PC-9 (cell line): ENCODE measurements at regions not wholly inside any gene's neighbourhood (a gene's known extent, or its start where the extent isn't known, plus 50 kb on each side); places are given as distances from the start of the nearest gene placed in this dataset.

Experiments used
- BruUV-seq: library from RNA; stranded (reverse); fragments of 400-500 nt; replicated peaks from 2 replicates; lab custom pipeline; 2021; lab: Mats Ljungman, UMichigan
- CTCF ChIA-PET: fragments of 300-600 bp; sonication (Branson Sonifier 250); formaldehyde crosslinking; loops from one replicate; lab custom pipeline; 2022; ENCODE audit warnings: antibody characterized with exemption; lab: Charles Lee
- POLR2A ChIA-PET: fragments of 300-600 bp; sonication (Branson Sonifier 250); formaldehyde crosslinking; loops from one replicate; lab custom pipeline; 2022; ENCODE audit warnings: antibody characterized with exemption; ENCODE audit not compliant: unreplicated experiment; lab: Charles Lee
- DNase-seq, 2 experiments: peaks; one replicate each; pipeline versions ENCODE4 v3.0.0 to v3.0.0-alpha.2; 2015 to 2022; ENCODE audit warnings: mixed read lengths in 1 of 2
- H2AFZ ChIP-seq: fragments of 200-600 bp; sonication (generic); 2 replicates; pipeline ENCODE4 v1.8.1; 2017; ENCODE audit warnings: antibody characterized with exemption
- H3F3A ChIP-seq: fragments of 200-600 bp; sonication (generic); 2 replicates; pipeline ENCODE4 v1.8.1; 2017; ENCODE audit warnings: antibody characterized with exemption, mild to moderate bottlenecking, low read depth; ENCODE audit not compliant: insufficient read depth
- H3K27ac ChIP-seq: fragments of 200-600 bp; sonication (generic); 2 replicates; pipeline ENCODE4 v1.6.1; 2016; ENCODE audit warnings: mixed run types
- H3K27me3 ChIP-seq: fragments of 200-600 bp; sonication (generic); 2 replicates; pipeline ENCODE4 v1.6.1; 2016; ENCODE audit warnings: low read depth, mixed run types; ENCODE audit not compliant: insufficient read depth
- H3K36me3 ChIP-seq: fragments of 200-600 bp; sonication (generic); 2 replicates; pipeline ENCODE4 v1.6.1; 2016; ENCODE audit warnings: low read depth, mixed run types
- H3K4me1 ChIP-seq: fragments of 200-600 bp; sonication (generic); replicated peaks from 2 replicates; pipeline ENCODE4 v1.6.1; 2016; ENCODE audit warnings: mixed run types; ENCODE audit not compliant: insufficient read depth
- H3K4me2 ChIP-seq: fragments of 200-600 bp; sonication (generic); 2 replicates; pipeline ENCODE4 v1.6.1; 2017; ENCODE audit warnings: mixed run types
- H3K4me3 ChIP-seq: fragments of 200-600 bp; sonication (generic); 2 replicates; pipeline ENCODE4 v1.6.1; 2016; ENCODE audit warnings: mixed run types
- H3K79me2 ChIP-seq: fragments of 200-600 bp; sonication (generic); 2 replicates; pipeline ENCODE4 v1.6.1; 2017; ENCODE audit warnings: low read depth, mixed run types
- H3K9me2 ChIP-seq: fragments of 200-600 bp; sonication (generic); 2 replicates; pipeline ENCODE4 v1.8.1; 2017; ENCODE audit warnings: mild to moderate bottlenecking; ENCODE audit not compliant: insufficient read depth
- H3K9me3 ChIP-seq: fragments of 200-600 bp; sonication (generic); 2 replicates; pipeline ENCODE4 v1.8.1; 2016; ENCODE audit warnings: low read depth; ENCODE audit not compliant: insufficient read depth
- H4K20me1 ChIP-seq: fragments of 200-600 bp; sonication (generic); 2 replicates; pipeline ENCODE4 v1.8.1; 2017; ENCODE audit not compliant: insufficient read depth
- CTCF ChIP-seq: fragments of 200-600 bp; sonication (generic); conservative IDR thresholded peaks from 2 replicates; pipeline ENCODE4 v1.6.1; 2017; ENCODE audit warnings: mixed run types, antibody characterized with exemption, mild to moderate bottlenecking, moderate library complexity
- EZH2 ChIP-seq: fragments of 200-600 bp; sonication (generic); IDR thresholded peaks from 2 replicates; pipeline ENCODE4 v1.8.0; 2017; ENCODE audit warnings: antibody characterized with exemption, low read depth
- intact Hi-C: fragments of 100-400 bp; cut with micrococcal nuclease; formaldehyde crosslinking; loops from one replicate; pipeline ENCODE4 v1.10.0; 2022; ENCODE audit not compliant: unreplicated experiment

- Histone ChIP-seq H3K4me3 (no peak overlapping the region), H3K27ac (no peak overlapping the region), H3K36me3 (no peaks in the 10 kb centered on the region), H3K4me2 (no peak overlapping the region), H3K9me2 (no peaks in the 10 kb centered on the region; the same call in 1 of the 2 replicates), H3K4me1 (no peaks in the 10 kb centered on the region), H3K27me3 (no peaks in the 10 kb centered on the region), H3K79me2 (no peaks in the 10 kb centered on the region), H2AFZ (no peak overlapping the region), H3K9me3 (no peaks in the 10 kb centered on the region; the same call in 1 of the 2 replicates), H3F3A (no peaks in the 10 kb centered on the region), H4K20me1 (no peaks in the 10 kb centered on the region)
- no peak for DNase-seq
- CTCF ChIA-PET, result no interaction called here
- POLR2A ChIA-PET, result no interaction called here
- no TSS peak for BruUV-seq
- intact Hi-C loops, result no loop called here
- TF ChIP-seq EZH2 (no peak), CTCF (no peak)
These were observed 88.7 kb upstream of the GRIP1 start for GRCh38 chr12:66767536-66767935.

- Histone ChIP-seq H3K4me2 (no peak overlapping the region), H3K4me3 (no peak overlapping the region), H3K36me3 (no peaks in the 10 kb centered on the region), H3K27ac (no peak overlapping the region), H3K27me3 (no peaks in the 10 kb centered on the region), H3F3A (no peaks in the 10 kb centered on the region), H3K4me1 (no peaks in the 10 kb centered on the region), H3K9me3 (no peaks in the 10 kb centered on the region; the same call in 1 of the 2 replicates), H2AFZ (no peak overlapping the region), H3K79me2 (no peaks in the 10 kb centered on the region), H4K20me1 (no peaks in the 10 kb centered on the region), H3K9me2 (no peaks in the 10 kb centered on the region; the same call in 1 of the 2 replicates)
- POLR2A ChIA-PET, result no interaction called here
- intact Hi-C loops, result no loop called here
- TF ChIP-seq EZH2, result no peak
- TF ChIP-seq CTCF, result no peak
- BruUV-seq, result no TSS peak
- no peak for DNase-seq
- CTCF ChIA-PET, result no interaction called here
These were observed 89.4 kb upstream of the GRIP1 start for GRCh38 chr12:66768293-66768692.

- no TSS peak for BruUV-seq
- intact Hi-C loops, result no loop called here
- Histone ChIP-seq H3K4me1 (peaks cover 24% of the 10 kb centered on the region), H3K9me2 (no peaks in the 10 kb centered on the region), H3K79me2 (no peaks in the 10 kb centered on the region), H3K9me3 (no peaks in the 10 kb centered on the region), H3K4me2 (no peak overlapping the region), H2AFZ (no peak overlapping the region), H4K20me1 (no peaks in the 10 kb centered on the region), H3F3A (no peaks in the 10 kb centered on the region), H3K36me3 (no peaks in the 10 kb centered on the region), H3K27ac (no peak overlapping the region), H3K4me3 (no peak overlapping the region), H3K27me3 (no peaks in the 10 kb centered on the region)
- TF ChIP-seq CTCF (no peak), EZH2 (no peak)
- ChIA-PET POLR2A (no interaction called here), CTCF (no interaction called here)
- no peak for DNase-seq
These were observed 96.1 kb upstream of the GRIP1 start for GRCh38 chr12:66774929-66775328.
